Neuronal stem cell (in vitro differentiated cells): ENCODE measurements at regions not wholly inside any gene's neighbourhood (a gene's known extent, or its start where the extent isn't known, plus 50 kb on each side); places are given as distances from the start of the nearest gene placed in this dataset.

Experiments
- DNase-seq: peaks from one replicate; pipeline ENCODE4 v3.0.0-alpha.2; 2013; ENCODE audit warnings: low spot score
- H2AFZ ChIP-seq: one replicate; pipeline ENCODE4 v1.6.1; 2013; ENCODE audit warnings: mild to moderate bottlenecking, low read length, inconsistent platforms
- H2AK5ac ChIP-seq: 2 replicates; pipeline ENCODE4 v1.6.1; 2013; ENCODE audit warnings: low read depth, mild to moderate bottlenecking, inconsistent platforms, low read length, moderate library complexity, mixed read lengths
- H2BK120ac ChIP-seq: 2 replicates; pipeline ENCODE4 v1.6.1; 2013; ENCODE audit warnings: low read depth, mild to moderate bottlenecking, inconsistent platforms, low read length, moderate library complexity, mixed read lengths
- H2BK12ac ChIP-seq: one replicate; pipeline ENCODE4 v1.6.1; 2013; ENCODE audit warnings: low read length, inconsistent platforms
- H2BK15ac ChIP-seq: 2 replicates; pipeline ENCODE4 v1.6.1; 2013; ENCODE audit warnings: mild to moderate bottlenecking, low read length, inconsistent platforms, mixed read lengths
- H2BK5ac ChIP-seq: one replicate; pipeline ENCODE4 v1.6.1; 2013; ENCODE audit warnings: inconsistent platforms, mild to moderate bottlenecking, low read length, moderate library complexity
- H3K14ac ChIP-seq: one replicate; pipeline ENCODE4 v1.6.1; 2013; ENCODE audit warnings: low read length, inconsistent platforms
- H3K18ac ChIP-seq: 2 replicates; pipeline ENCODE4 v1.6.1; 2013; ENCODE audit warnings: low read length, inconsistent platforms
- H3K23ac ChIP-seq: 2 replicates; pipeline ENCODE4 v1.6.1; 2013; ENCODE audit warnings: low read depth, mild to moderate bottlenecking, mixed read lengths, low read length, inconsistent platforms; ENCODE audit not compliant: poor library complexity
- H3K27ac ChIP-seq: replicated peaks from 3 replicates; pipeline ENCODE4 v1.5.1; 2013; ENCODE audit warnings: low read length, inconsistent platforms
- H3K27me3 ChIP-seq, 3 experiments: 2 replicates each; pipeline ENCODE4 v1.6.1; 2013; ENCODE audit warnings: low read length in 3 of 3, mild to moderate bottlenecking in 2 of 3, inconsistent platforms in 1 of 3, low read depth in 1 of 3, mixed read lengths in 1 of 3, moderate library complexity in 1 of 3; ENCODE audit not compliant: control insufficient read depth in 3 of 3, insufficient read depth in 3 of 3
- H3K36me3 ChIP-seq, 2 donors: replicated peaks in 1 of 2; 2 replicates each; pipeline ENCODE4 v1.6.1; 2013; ENCODE audit warnings: low read length in 2 of 2; ENCODE audit not compliant: control insufficient read depth in 2 of 2, insufficient read depth in 2 of 2
- H3K4ac ChIP-seq: 2 replicates; pipeline ENCODE4 v1.6.1; 2013; ENCODE audit warnings: inconsistent platforms, mild to moderate bottlenecking, low read length, moderate library complexity
- H3K4me1 ChIP-seq, 2 donors: 1 replicate in 1 of 2; 2 replicates in 1 of 2; pipeline ENCODE4 v1.6.1; 2013; ENCODE audit warnings: low read length in 2 of 2, low read depth in 1 of 2; ENCODE audit not compliant: control insufficient read depth in 2 of 2, insufficient read depth in 1 of 2
- H3K4me2 ChIP-seq: one replicate; pipeline ENCODE4 v1.6.1; 2013; ENCODE audit warnings: mild to moderate bottlenecking, low read length, inconsistent platforms; ENCODE audit not compliant: insufficient read depth, poor library complexity, severe bottlenecking
- H3K4me3 ChIP-seq, 2 donors: 2 replicates each; pipeline ENCODE4 v1.5.1; 2013; ENCODE audit warnings: low read length in 2 of 2, mild to moderate bottlenecking in 2 of 2, inconsistent platforms in 1 of 2, moderate library complexity in 1 of 2
- H3K79me1 ChIP-seq: one replicate; pipeline ENCODE4 v1.6.1; 2013; ENCODE audit warnings: low read depth, mild to moderate bottlenecking, inconsistent platforms, low read length, moderate library complexity
- H3K9ac ChIP-seq: one replicate; pipeline ENCODE4 v1.6.1; 2013; ENCODE audit warnings: mild to moderate bottlenecking, low read depth, low read length, inconsistent platforms; ENCODE audit not compliant: poor library complexity
- H3K9me3 ChIP-seq, 2 donors: replicated peaks in 1 of 2; 2 replicates each; pipeline versions ENCODE3 to v1.6.1; 2013; ENCODE audit warnings: low read length in 2 of 2, mild to moderate bottlenecking in 2 of 2, inconsistent platforms in 1 of 2, low read depth in 1 of 2, mixed read lengths in 1 of 2, moderate library complexity in 1 of 2; ENCODE audit not compliant: control insufficient read depth in 2 of 2, insufficient read depth in 1 of 2
- H4K8ac ChIP-seq: one replicate; pipeline ENCODE4 v1.6.1; 2013; ENCODE audit warnings: low read depth, mild to moderate bottlenecking, inconsistent platforms, low read length, moderate library complexity
- H4K91ac ChIP-seq: one replicate; pipeline ENCODE4 v1.6.1; 2013; ENCODE audit warnings: low read length, low read depth, mild to moderate bottlenecking, inconsistent platforms; ENCODE audit not compliant: poor library complexity
- WGBS, 2 donors: extraction: QIAGEN DNeasy Blood & Tissue Kit; methylation state at CpG; one replicate each; pipeline ENCODE4 v1.1.7; 2013; ENCODE audit warnings: missing lambda C conversion rate in 2 of 2, mixed read lengths in 1 of 2; ENCODE audit not compliant: insufficient read length in 2 of 2, insufficient replicate concordance in 1 of 2; ENCODE audit errors: extremely low coverage in 2 of 2; 5-methylcytosine and 5-hydroxymethylcytosine counted together

DNA sequence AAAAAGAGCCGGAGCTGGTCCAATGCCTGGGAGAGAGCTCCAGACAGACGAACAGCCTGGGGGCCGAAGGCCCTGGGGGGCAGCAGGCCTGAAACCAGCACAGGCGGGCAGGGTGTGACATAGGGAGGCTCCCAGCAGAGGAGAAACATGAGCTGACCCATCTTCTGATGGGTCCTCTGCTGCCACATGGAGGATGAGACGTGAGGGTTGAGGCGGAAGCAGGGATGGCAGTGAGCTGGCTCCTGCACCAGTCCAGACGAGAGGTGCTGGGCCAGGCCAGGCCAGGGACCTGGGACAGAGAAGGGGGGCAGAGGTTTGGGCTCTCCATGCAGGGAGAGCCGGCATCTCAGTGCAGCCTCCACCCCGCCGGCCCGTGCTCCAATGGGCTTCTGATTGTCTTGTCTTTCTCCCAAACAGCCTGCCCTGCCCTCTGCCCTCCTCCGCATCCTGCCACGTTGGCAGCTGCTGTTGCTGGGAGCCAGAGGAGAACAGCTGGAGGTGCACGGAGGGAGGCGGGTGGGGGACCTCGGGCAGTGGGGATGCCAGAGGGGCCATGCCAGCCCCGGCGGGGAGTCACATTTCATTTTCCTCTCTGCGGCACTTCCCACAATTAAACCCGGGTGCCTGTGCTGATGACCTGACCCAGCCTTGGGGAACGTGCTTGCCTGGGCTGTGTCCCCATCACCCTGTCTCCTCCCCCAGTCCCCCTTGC, 139.1 kb upstream of the GSE1 start:
- Histone ChIP-seq H2BK12ac (peak overlapping the region; percentile 76), H3K27ac (no peak overlapping the region), H4K8ac (no peak overlapping the region)

DNA sequence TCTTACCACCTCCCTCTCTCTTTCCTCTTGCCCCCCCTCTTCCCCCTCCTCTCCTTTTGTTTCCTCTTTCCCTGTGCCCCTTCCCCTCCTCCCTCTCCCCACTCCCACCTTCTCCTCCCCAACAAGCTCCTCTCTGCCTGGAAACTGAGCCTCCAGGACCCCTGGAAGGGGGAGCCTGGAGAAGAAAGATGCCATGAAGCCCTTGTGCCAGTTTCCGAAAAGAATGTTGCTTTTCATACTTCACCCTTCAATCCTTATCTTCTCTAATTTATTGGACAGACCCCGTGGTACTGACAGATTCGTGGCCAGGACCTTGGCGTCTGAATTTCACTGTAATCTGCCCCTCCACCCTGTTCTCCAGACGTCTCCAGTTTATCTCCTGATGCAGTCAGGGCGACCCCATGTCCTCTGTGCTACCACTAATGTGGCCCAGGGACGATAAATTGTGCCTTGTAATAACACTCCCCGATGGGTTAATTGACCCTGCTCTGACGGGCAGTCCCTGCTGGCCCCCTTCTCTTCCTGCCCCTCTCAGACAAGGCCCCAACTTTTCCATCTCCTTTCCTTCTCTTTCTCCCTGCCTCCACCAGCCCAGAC, 138.4 kb upstream of the GSE1 start:
- H2BK5ac ChIP-seq, result peak overlapping the region; percentile 4
- H3K14ac ChIP-seq, result peak overlapping the region; percentile 47
- H4K8ac ChIP-seq, result no peak overlapping the region
- DNase-seq, result no peak
- peak overlapping the region; percentile 57 for H2BK120ac ChIP-seq
- no peak overlapping the region for H3K4me2 ChIP-seq
- no peak overlapping the region for H2BK12ac ChIP-seq
- H2AFZ ChIP-seq, result peak overlapping the region; percentile 39
- H4K91ac ChIP-seq, result peak overlapping the region; percentile 69
- H3K9ac ChIP-seq, result no peak overlapping the region
- H3K4ac ChIP-seq, result no peak overlapping the region
- H3K27ac ChIP-seq, result no peak overlapping the region
- WGBS, 2 donors, result no CpG with 5 or more reads among the region's 9 CpGs
- peak overlapping the region; percentile 67 for H3K18ac ChIP-seq
- no peaks in the 10 kb centered on the region for H3K9me3 ChIP-seq
- no peak overlapping the region for H2BK15ac ChIP-seq
- H3K23ac ChIP-seq, result no peak overlapping the region
- no peaks in the 10 kb centered on the region for H3K36me3 ChIP-seq
- H2AK5ac ChIP-seq, result peak overlapping the region; percentile 9
- peaks cover 21 to 32% of the 10 kb centered on the region in 2 donors for H3K4me1 ChIP-seq
- H3K27me3 ChIP-seq, result no peaks in the 10 kb centered on the region
- H3K79me1 ChIP-seq, result no peaks in the 10 kb centered on the region
- H3K4me3 ChIP-seq, result no peak overlapping the region

More for the DNA sequence above, 139.1 kb upstream of the GSE1 start:
- Histone ChIP-seq H3K27me3 (no peaks in the 10 kb centered on the region), H3K4me1 (peaks cover 21 to 32% of the 10 kb centered on the region in 2 donors), H2BK5ac (peak overlapping the region; percentile 4), H3K9ac (no peak overlapping the region), H3K36me3 (no peaks in the 10 kb centered on the region), H3K14ac (peak overlapping the region; percentile 9), H2BK120ac (no peak overlapping the region), H3K4ac (peak overlapping the region; percentile 78), H3K23ac (peak overlapping the region; percentile 6), H3K18ac (peak overlapping the region; percentile 89), H4K91ac (no peak overlapping the region), H3K4me2 (no peak overlapping the region), H3K4me3 (no peak overlapping the region), H2AFZ (no peak overlapping the region), H3K79me1 (no peaks in the 10 kb centered on the region), H2BK15ac (peak overlapping the region; percentile 5), H3K9me3 (no peaks in the 10 kb centered on the region), H2AK5ac (peak overlapping the region; percentile 93)
- no CpG with 5 or more reads among the region's 21 CpGs for WGBS, 2 donors
- DNase-seq, result no peak

DNA sequence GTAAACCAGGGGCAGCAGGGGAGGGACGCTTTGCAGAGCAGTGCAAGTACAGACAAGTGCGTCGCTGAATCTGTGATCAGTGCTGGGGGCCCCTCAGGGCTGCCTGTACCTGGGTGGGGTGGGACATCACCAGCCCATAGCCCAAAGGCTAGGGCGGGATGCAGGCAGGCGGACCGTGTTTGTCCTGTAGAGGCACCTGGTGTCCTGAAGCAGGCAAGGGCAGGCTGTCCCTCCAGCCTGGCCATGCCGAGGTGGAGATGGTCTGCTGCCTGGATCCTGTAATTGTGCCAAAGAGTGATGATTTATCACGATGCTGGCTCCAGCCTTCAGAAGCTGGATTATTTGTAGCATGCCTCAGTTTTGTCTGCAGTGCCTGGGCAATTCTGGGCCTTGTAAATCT, 137.9 kb upstream of the GSE1 start:
- no peak overlapping the region for H2BK12ac ChIP-seq

DNA sequence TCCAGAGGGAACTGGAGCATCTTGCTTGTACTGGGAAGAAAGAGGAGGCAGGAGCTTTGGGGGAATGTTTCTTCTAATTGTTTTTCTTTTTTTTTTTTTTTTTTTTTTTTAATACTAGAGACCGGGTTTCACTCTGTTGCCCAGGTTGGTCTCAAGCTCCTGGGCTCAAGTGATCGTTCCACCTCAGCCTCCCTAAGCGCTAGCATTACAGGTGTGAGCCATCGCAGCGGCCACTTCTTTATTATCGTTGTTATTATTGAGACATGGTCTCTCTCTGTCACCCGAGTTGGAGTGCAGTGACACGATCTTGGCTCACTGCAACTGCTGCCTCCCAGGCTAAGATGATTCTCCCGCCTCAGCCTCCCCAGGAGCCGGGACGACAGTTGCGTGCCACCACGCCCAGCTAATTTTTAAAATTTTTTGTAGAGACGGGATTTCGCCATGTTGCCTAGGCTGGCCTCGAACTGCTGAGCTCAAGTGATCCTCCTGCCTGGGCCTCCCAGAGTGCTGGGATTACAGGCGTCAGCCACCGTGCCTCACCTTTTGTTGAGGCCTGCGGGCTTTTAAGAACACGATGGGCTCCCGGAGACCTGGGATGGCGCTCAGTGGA, 137.3 kb upstream of the GSE1 start:
- Histone ChIP-seq H3K9ac (no peak overlapping the region), H3K14ac (no peak overlapping the region), H2BK5ac (no peak overlapping the region), H3K4me1 (peaks cover 23 to 38% of the 10 kb centered on the region in 2 donors), H3K18ac (no peak overlapping the region), H2AFZ (no peak overlapping the region), H4K91ac (no peak overlapping the region), H3K27me3 (peaks cover 0 to 3% (median 0%) of the 10 kb centered on the region in 3 experiments), H3K27ac (no peak overlapping the region), H3K36me3 (no peaks in the 10 kb centered on the region), H2AK5ac (no peak overlapping the region), H4K8ac (no peak overlapping the region), H3K9me3 (no peaks in the 10 kb centered on the region), H3K4me2 (no peak overlapping the region), H2BK12ac (no peak overlapping the region), H3K4ac (no peak overlapping the region), H2BK120ac (no peak overlapping the region), H3K4me3 (no peak overlapping the region), H3K79me1 (no peaks in the 10 kb centered on the region), H3K23ac (no peak overlapping the region), H2BK15ac (no peak overlapping the region)
- no CpG with 5 or more reads among the region's 22 CpGs for WGBS, 2 donors
- DNase-seq, result no peak

More for the DNA sequence above, 137.9 kb upstream of the GSE1 start:
- no peak overlapping the region for H3K9ac ChIP-seq
- H2AFZ ChIP-seq, result peak overlapping the region; percentile 39
- H3K36me3 ChIP-seq, result no peaks in the 10 kb centered on the region
- peak overlapping the region; percentile 67 for H3K18ac ChIP-seq
- no peaks in the 10 kb centered on the region for H3K79me1 ChIP-seq
- no peak for DNase-seq
- H3K4me2 ChIP-seq, result no peak overlapping the region
- H3K4ac ChIP-seq, result no peak overlapping the region
- no peak overlapping the region for H2BK15ac ChIP-seq
- no peak overlapping the region for H3K23ac ChIP-seq
- WGBS, 2 donors, result no CpG with 5 or more reads among the region's 8 CpGs
- peak overlapping the region; percentile 47 for H3K14ac ChIP-seq
- H3K9me3 ChIP-seq, result no peaks in the 10 kb centered on the region
- no peak overlapping the region for H2BK5ac ChIP-seq
- H4K91ac ChIP-seq, result peak overlapping the region; percentile 69
- H3K4me3 ChIP-seq, result no peak overlapping the region
- peaks cover 0 to 3% (median 0%) of the 10 kb centered on the region in 3 experiments for H3K27me3 ChIP-seq
- H2AK5ac ChIP-seq, result peak overlapping the region; percentile 9
- H3K27ac ChIP-seq, result no peak overlapping the region
- H3K4me1 ChIP-seq, result peaks cover 21 to 33% of the 10 kb centered on the region in 2 donors
- peak overlapping the region; percentile 57 for H2BK120ac ChIP-seq
- no peak overlapping the region for H4K8ac ChIP-seq
